NT2/D1 (cell line): ENCODE measurements at regions not wholly inside any gene's neighbourhood (a gene's known extent, or its start where the extent isn't known, plus 50 kb on each side); places are given as distances from the start of the nearest gene placed in this dataset.
"Not testable (repeated sequence)": the region's sequence is repeated elsewhere in the genome, so short reads cannot be mapped to it uniquely, and the experiment has no call there.

Experiments used
- DNase-seq: peaks from one replicate; pipeline ENCODE4 v3.0.0-alpha.2; 2011; ENCODE audit warnings: low read depth, low spot score
- H3K27me3 ChIP-seq: 2 replicates; pipeline ENCODE4 v1.6.0; 2011; ENCODE audit warnings: mild to moderate bottlenecking; ENCODE audit not compliant: insufficient read length, insufficient read depth
- H3K36me3 ChIP-seq: 2 replicates; pipeline ENCODE4 v1.6.1; 2011; ENCODE audit warnings: mild to moderate bottlenecking, low read length, mixed read lengths; ENCODE audit not compliant: insufficient read depth, insufficient read length
- H3K4me1 ChIP-seq: 2 replicates; pipeline ENCODE4 v1.5.1; 2011; ENCODE audit not compliant: insufficient read depth, insufficient read length
- H3K4me3 ChIP-seq: 2 replicates; pipeline ENCODE4 v1.5.1; 2011; ENCODE audit warnings: low read depth; ENCODE audit not compliant: insufficient read length
- H3K9ac ChIP-seq: 2 replicates; pipeline ENCODE4 v1.6.0; 2011; ENCODE audit warnings: low read depth; ENCODE audit not compliant: insufficient read length
- H3K9me3 ChIP-seq: 2 replicates; pipeline ENCODE4 v1.5.1; 2011; ENCODE audit warnings: mild to moderate bottlenecking, low read length; ENCODE audit not compliant: insufficient read depth
- SUZ12 ChIP-seq: IDR thresholded peaks from 2 replicates; pipeline ENCODE4 v1.6.1; 2011; ENCODE audit not compliant: insufficient read length, insufficient read depth; ENCODE audit errors: extremely low read depth
- YY1 ChIP-seq: IDR thresholded peaks from 2 replicates; pipeline ENCODE4 v1.6.1; 2011; ENCODE audit not compliant: insufficient read length, insufficient read depth
- ZNF274 ChIP-seq: IDR thresholded peaks from 2 replicates; pipeline ENCODE4 v1.6.1; 2011; ENCODE audit warnings: mild to moderate bottlenecking, low read depth, low read length

DNA sequence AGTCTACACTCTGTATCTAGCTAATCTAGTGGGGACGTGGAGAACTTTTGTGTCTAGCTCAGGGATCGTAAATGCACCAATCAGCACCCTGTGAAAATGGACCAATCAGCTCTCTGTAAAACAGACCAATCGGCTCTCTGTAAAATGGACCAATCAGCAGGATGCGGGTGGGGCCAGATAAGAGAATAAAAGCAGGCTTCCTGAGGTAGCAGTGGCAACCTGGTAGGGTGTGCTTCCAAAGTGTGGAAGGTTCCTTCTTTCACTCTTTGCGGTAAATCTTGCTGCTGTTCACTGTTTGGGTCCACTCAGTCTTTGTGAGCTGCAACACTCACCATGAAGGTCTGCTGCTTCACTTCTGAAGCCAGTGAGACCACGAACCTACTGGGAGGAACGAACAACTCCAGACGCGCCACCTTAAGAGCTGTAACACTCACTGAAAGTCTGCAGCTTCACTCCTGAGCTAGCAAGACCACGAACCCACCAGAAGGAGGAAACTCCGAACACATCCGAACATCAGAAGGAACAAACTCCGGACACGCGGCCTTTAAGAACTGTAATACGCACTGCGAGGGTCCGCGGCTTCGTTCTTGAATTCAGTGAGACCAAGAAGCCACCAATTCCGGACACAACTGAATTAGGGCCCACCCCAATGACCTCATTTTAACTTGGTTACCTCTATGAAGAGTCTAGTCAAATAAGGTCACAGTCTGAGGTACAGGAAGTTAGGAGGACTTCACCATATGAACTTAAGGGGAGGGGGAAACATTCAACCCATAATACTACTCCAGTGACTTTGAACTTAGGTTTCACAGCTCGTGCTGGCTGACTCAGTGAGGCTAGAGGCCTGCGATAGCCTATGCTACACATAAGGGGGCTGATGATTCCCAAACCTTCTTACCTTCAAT lies 59.8 kb upstream of the LPGAT1 start:
- not testable (repeated sequence) for H3K9ac ChIP-seq, H3K27me3 ChIP-seq, H3K36me3 ChIP-seq, H3K4me1 ChIP-seq, DNase-seq, H3K9me3 ChIP-seq, H3K4me3 ChIP-seq

DNA sequence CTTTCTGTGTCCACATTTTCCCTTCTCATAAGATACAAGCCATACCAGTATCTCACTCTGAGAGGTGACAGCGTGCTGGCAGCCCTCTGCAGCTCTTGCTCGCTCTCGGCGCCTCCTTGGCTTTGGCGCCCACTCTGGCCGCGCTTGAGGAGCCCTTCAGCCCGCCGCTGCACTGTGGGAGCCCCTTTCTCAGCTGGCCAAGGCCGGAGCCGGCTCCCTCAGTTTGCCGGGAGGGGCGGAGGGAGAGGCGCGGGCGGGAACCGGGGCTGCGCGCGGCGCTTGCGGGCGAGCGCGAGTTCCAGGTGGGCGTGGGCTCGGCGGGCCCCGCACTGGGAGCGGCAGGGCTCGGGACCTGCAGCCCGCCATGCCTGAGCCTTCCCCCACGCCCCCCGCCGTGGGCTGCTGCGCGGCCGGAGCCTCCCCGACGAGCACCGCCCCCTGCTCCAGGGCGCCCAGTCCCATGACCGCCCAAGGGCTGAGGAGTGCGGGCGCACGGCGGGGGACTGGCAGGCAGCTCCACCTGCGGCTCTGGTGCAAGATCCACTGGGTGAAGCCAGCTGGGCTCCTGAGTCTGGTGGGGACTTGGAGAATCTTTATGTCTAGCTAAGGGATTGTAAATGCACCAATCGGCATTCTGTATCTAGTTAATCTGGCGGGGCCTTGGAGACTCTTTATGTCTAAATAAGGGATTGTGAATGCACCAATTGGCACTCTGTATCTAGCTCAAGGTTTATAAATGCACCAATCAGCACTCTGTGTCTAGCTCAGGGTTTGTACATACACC lies 58.9 kb upstream of the LPGAT1 start:
- peak; percentile 23 for DNase-seq
- peak overlapping the region; percentile 29 for H3K4me3 ChIP-seq

DNA sequence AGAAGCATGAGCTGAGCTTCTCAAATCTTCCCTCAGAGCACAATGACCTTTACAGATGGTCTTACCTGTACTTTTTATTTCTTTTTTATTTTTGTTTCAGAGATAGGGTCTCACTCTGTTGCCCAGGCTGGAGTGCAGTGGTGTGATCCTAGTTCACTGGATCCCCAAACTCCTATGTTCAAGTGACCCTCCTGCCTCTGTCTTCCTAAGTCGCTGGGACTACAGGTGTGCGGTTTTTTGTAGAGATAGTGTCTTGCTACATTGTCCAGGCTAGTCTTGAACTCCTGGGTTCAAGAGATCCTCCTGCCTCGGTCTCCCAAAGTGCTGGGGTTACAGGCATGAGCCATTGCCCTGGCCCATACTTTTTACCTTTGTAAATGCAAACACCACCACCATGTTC lies 56.0 kb upstream of the LPGAT1 start:
- H3K9me3 ChIP-seq = peaks cover 6% of the 10 kb centered on the region; the same call in 1 of the 2 replicates
- no peak overlapping the region for H3K4me3 ChIP-seq
- no peak overlapping the region for H3K9ac ChIP-seq
- DNase-seq = no peak
- no peaks in the 10 kb centered on the region for H3K36me3 ChIP-seq
- TF ChIP-seq ZNF274 (no peak), SUZ12 (no peak), YY1 (no peak)
- H3K27me3 ChIP-seq = no peaks in the 10 kb centered on the region
- H3K4me1 ChIP-seq = no peaks in the 10 kb centered on the region

More for the DNA sequence above, 58.9 kb upstream of the LPGAT1 start:
- peak overlapping the region; percentile 59 for H3K9ac ChIP-seq
- H3K27me3 ChIP-seq, H3K4me1 ChIP-seq, H3K9me3 ChIP-seq, H3K36me3 ChIP-seq: not testable (repeated sequence)

DNA sequence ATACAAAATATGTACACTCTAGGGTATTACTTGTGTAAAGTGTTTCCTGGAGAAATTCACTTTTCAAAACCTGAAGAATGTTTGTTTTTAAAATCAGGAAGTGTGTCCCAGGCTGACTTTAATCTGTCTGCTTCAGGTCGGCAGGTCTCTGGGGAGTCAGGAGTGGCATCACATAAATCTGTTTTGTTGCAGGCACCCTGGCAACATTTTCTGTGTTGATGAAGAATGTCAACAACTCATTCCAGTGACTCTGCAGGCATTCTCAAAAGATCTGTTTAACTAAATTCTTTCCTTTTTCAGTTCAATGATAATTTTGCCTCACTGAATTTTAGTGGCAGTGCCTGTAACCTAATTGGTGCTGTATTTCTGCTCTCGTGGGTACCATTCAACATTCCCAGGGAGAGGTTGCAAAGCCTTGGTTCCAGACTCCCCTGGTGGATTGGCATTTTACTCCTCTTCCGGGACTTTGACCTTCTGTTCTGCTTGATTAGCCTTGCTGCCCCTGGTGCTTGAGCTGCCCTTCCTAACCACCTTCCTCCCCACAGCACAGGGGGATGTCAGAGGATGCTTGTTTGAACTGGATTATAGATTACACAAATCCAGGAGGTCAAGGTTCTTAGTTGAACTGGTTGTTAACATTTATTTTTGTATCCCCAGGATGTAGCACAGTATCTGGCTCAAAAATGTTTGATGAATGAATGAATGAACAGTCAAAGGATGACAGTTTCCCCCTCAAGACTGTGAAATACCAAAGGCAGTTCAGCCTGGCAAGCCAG lies 55.4 kb upstream of the LPGAT1 start:
- H3K9me3 ChIP-seq = peaks cover 6% of the 10 kb centered on the region; the same call in 1 of the 2 replicates
- no peaks in the 10 kb centered on the region for H3K27me3 ChIP-seq
- H3K9ac ChIP-seq = no peak overlapping the region
- no peaks in the 10 kb centered on the region for H3K4me1 ChIP-seq
- TF ChIP-seq YY1 (no peak), SUZ12 (no peak), ZNF274 (no peak)
- no peaks in the 10 kb centered on the region for H3K36me3 ChIP-seq
- H3K4me3 ChIP-seq = no peak overlapping the region
- no peak for DNase-seq

DNA sequence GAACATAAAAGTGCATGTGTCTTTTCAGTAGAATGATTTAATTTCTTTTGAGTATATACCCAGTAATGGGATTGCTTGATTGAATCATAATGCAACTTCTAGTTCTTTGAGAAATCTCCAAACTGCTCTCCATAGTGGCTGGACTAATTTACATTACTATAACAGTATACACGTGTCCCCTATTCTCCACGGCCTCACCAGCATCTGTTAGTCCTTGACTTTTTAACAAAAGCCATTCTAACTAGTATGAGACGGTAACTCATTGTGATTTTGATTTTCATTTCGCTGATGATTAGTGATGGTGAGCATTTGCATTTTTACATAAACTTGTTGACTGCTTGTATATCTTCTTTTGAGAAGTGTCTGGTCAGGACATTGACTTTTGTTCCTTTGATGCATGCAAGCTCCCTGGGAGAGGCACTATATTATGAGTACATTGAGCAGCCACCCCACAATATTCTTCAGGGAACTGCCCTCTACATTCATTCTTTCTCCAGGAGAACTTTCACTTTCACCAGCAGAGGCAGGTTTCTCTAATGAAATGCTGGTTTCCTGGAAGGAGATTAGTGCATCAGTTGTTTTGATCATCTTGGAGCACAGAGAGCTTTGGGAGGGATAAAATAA lies 51.9 kb upstream of the LPGAT1 start:
- Histone ChIP-seq H3K36me3 (no peaks in the 10 kb centered on the region), H3K9me3 (no peaks in the 10 kb centered on the region), H3K4me3 (no peak overlapping the region), H3K27me3 (no peaks in the 10 kb centered on the region), H3K9ac (no peak overlapping the region), H3K4me1 (no peaks in the 10 kb centered on the region)
- DNase-seq = no peak
- TF ChIP-seq ZNF274 (no peak), YY1 (no peak), SUZ12 (no peak)
